ENCODE measurements at regions not wholly inside any gene's neighbourhood (a gene's known extent, or its start where the extent isn't known, plus 50 kb on each side); places are given as distances from the start of the nearest gene placed in this dataset.

GRCh38 chr5:179422213-179422855 lies 77.1 kb upstream of the ADAMTS2 start:
- TF ChIP-seq POLR2A (IDR thresholded peaks at IDR 0.05) (no peak), CTCF (IDR thresholded peaks at IDR 0.05) (no peak)
